HK-2 (cell line): ENCODE measurements at regions not wholly inside any gene's neighbourhood (a gene's known extent, or its start where the extent isn't known, plus 50 kb on each side); places are given as distances from the start of the nearest gene placed in this dataset.

Source experiments
- DNase-seq: peaks from one replicate; pipeline ENCODE4 v3.0.0-alpha.2; 2018; ENCODE audit not compliant: unreplicated experiment

GRCh38 chr5:39970117-39970798 lies 545.5 kb upstream of the DAB2 start:
- DNase-seq = no peak

- no peak for DNase-seq
Observed at GRCh38 chr5:39968381-39968780, 543.6 kb upstream of the DAB2 start.

- DNase-seq = no peak
Observed at GRCh38 chr5:39955156-39955555, 530.4 kb upstream of the DAB2 start.

GRCh38 chr5:39951070-39951469 lies 526.3 kb upstream of the DAB2 start:
- DNase-seq = no peak

GRCh38 chr5:39948867-39949468 lies 524.2 kb upstream of the DAB2 start:
- DNase-seq = peak; percentile 24

- no peak for DNase-seq
Observed at GRCh38 chr5:39948341-39948740, 523.6 kb upstream of the DAB2 start.

- no peak for DNase-seq
Observed at GRCh38 chr5:39947657-39948056, 522.9 kb upstream of the DAB2 start.

- DNase-seq = no peak
Observed at GRCh38 chr5:39946356-39947045, 521.7 kb upstream of the DAB2 start.

- DNase-seq = no peak
Observed at GRCh38 chr5:39945870-39946269, 521.1 kb upstream of the DAB2 start.

GRCh38 chr5:39943811-39944210 lies 519.0 kb upstream of the DAB2 start:
- no peak for DNase-seq

- DNase-seq = no peak
Observed at GRCh38 chr5:39942606-39943005, 517.8 kb upstream of the DAB2 start.

GRCh38 chr5:39941416-39941815 lies 516.6 kb upstream of the DAB2 start:
- no peak for DNase-seq

- DNase-seq = no peak
Observed at GRCh38 chr5:39934830-39935229, 510.1 kb upstream of the DAB2 start.

GRCh38 chr5:39933061-39933460 lies 508.3 kb upstream of the DAB2 start:
- no peak for DNase-seq

GRCh38 chr5:39928709-39929108 lies 503.9 kb upstream of the DAB2 start:
- no peak for DNase-seq

GRCh38 chr5:39919876-39920275 lies 495.1 kb upstream of the DAB2 start:
- no peak for DNase-seq

- no peak for DNase-seq
Observed at GRCh38 chr5:39912906-39913305, 488.1 kb upstream of the DAB2 start.

- DNase-seq = peak; percentile 28
Observed at GRCh38 chr5:39907267-39907951, 482.6 kb upstream of the DAB2 start.

GRCh38 chr5:39906146-39906545 lies 481.4 kb upstream of the DAB2 start:
- peak; percentile 6 for DNase-seq

- no peak for DNase-seq
Observed at GRCh38 chr5:39905356-39905755, 480.6 kb upstream of the DAB2 start.

- no peak for DNase-seq
Observed at GRCh38 chr5:39902626-39903025, 477.8 kb upstream of the DAB2 start.

GRCh38 chr5:39898731-39899130 lies 474.0 kb upstream of the DAB2 start:
- DNase-seq = no peak

- DNase-seq = no peak
Observed at GRCh38 chr5:39896706-39897105, 471.9 kb upstream of the DAB2 start.
